H9 (cell line): ENCODE measurements at regions not wholly inside any gene's neighbourhood (a gene's known extent, or its start where the extent isn't known, plus 50 kb on each side); places are given as distances from the start of the nearest gene placed in this dataset.

ENCODE experiments used
- DNase-seq: peaks from one replicate; pipeline ENCODE4 v3.0.0-alpha.2; 2017
- H2AFZ ChIP-seq: one replicate; pipeline ENCODE4 v1.6.1; 2013; ENCODE audit warnings: mild to moderate bottlenecking, low read length, control low read depth, moderate library complexity
- H2AK5ac ChIP-seq: 2 replicates; pipeline ENCODE4 v1.6.1; 2013; ENCODE audit warnings: low read length, control low read depth, mixed read lengths; ENCODE audit not compliant: insufficient read length
- H2BK120ac ChIP-seq: one replicate; pipeline ENCODE4 v1.6.1; 2013; ENCODE audit warnings: low read depth, mild to moderate bottlenecking, low read length, control low read depth, inconsistent platforms; ENCODE audit not compliant: poor library complexity, severe bottlenecking
- H2BK12ac ChIP-seq: 2 replicates; pipeline ENCODE4 v1.6.1; 2013; ENCODE audit warnings: low read length, control low read depth, mixed read lengths, low read depth; ENCODE audit not compliant: insufficient read length
- H2BK15ac ChIP-seq: 2 replicates; pipeline ENCODE4 v1.6.1; 2013; ENCODE audit warnings: low read depth, low read length, control low read depth
- H2BK20ac ChIP-seq: one replicate; pipeline ENCODE4 v1.6.1; 2013; ENCODE audit warnings: low read depth, mild to moderate bottlenecking, low read length, control low read depth, inconsistent platforms; ENCODE audit not compliant: poor library complexity, severe bottlenecking
- H2BK5ac ChIP-seq: 2 replicates; pipeline ENCODE4 v1.6.1; 2013; ENCODE audit warnings: low read length, control low read depth, mixed read lengths; ENCODE audit not compliant: insufficient read length
- H3K14ac ChIP-seq: 2 replicates; pipeline ENCODE4 v1.6.1; 2013; ENCODE audit warnings: low read length, control low read depth; ENCODE audit not compliant: insufficient read depth
- H3K18ac ChIP-seq: 2 replicates; pipeline ENCODE4 v1.6.1; 2013; ENCODE audit warnings: low read depth, mild to moderate bottlenecking, mixed read lengths, low read length, control low read depth; ENCODE audit not compliant: insufficient read length
- H3K23ac ChIP-seq: 2 replicates; pipeline ENCODE4 v1.6.1; 2013; ENCODE audit warnings: low read length, control low read depth, mixed read lengths, low read depth; ENCODE audit not compliant: insufficient read length
- H3K23me2 ChIP-seq: 2 replicates; pipeline ENCODE4 v1.6.1; 2013; ENCODE audit warnings: low read depth, mild to moderate bottlenecking, mixed read lengths, low read length, control low read depth; ENCODE audit not compliant: insufficient read length, poor library complexity, severe bottlenecking
- H3K27ac ChIP-seq: 2 replicates; pipeline ENCODE4 v1.5.1; 2013; ENCODE audit warnings: low read length, control low read depth, mixed read lengths, low read depth; ENCODE audit not compliant: insufficient read length
- H3K27me3 ChIP-seq: 2 replicates; pipeline ENCODE4 v1.6.1; 2013; ENCODE audit warnings: low read length, control low read depth, inconsistent platforms; ENCODE audit not compliant: insufficient read depth
- H3K4ac ChIP-seq: 2 replicates; pipeline ENCODE4 v1.6.1; 2013; ENCODE audit warnings: low read depth, mild to moderate bottlenecking, control low read depth, inconsistent platforms, low read length, moderate library complexity
- H3K4me1 ChIP-seq: 2 replicates; pipeline ENCODE4 v1.6.1; 2013; ENCODE audit warnings: low read length, control low read depth, inconsistent platforms; ENCODE audit not compliant: insufficient read depth
- H3K4me2 ChIP-seq: 2 replicates; pipeline ENCODE4 v1.6.1; 2013; ENCODE audit warnings: low read length, control low read depth, mixed read lengths; ENCODE audit not compliant: insufficient read length, insufficient read depth
- H3K56ac ChIP-seq: 2 replicates; pipeline ENCODE4 v1.6.1; 2013; ENCODE audit warnings: low read depth, mild to moderate bottlenecking, mixed read lengths, low read length, control low read depth; ENCODE audit not compliant: insufficient read length
- H3K79me1 ChIP-seq: 2 replicates; pipeline ENCODE4 v1.6.1; 2013; ENCODE audit warnings: low read depth, mild to moderate bottlenecking, moderate library complexity, low read length, control low read depth, inconsistent platforms; ENCODE audit not compliant: insufficient read depth, poor library complexity, severe bottlenecking
- H3K79me2 ChIP-seq: 2 replicates; pipeline ENCODE4 v1.6.1; 2013; ENCODE audit warnings: low read length, control low read depth, inconsistent platforms; ENCODE audit not compliant: insufficient read depth
- H3K9ac ChIP-seq: 2 replicates; pipeline ENCODE4 v1.6.1; 2013; ENCODE audit warnings: low read length, control low read depth, mixed read lengths; ENCODE audit not compliant: insufficient read length; ENCODE audit errors: extremely low read depth
- H3K9me3 ChIP-seq: one replicate; pipeline ENCODE4 v1.6.1; 2013; ENCODE audit warnings: low read depth, low read length, inconsistent platforms; ENCODE audit not compliant: control insufficient read depth
- H3T11ph ChIP-seq: one replicate; pipeline ENCODE4 v1.6.1; 2013; ENCODE audit warnings: mild to moderate bottlenecking, low read length, control low read depth, inconsistent platforms
- H4K20me1 ChIP-seq: one replicate; pipeline ENCODE4 v1.6.1; 2013; ENCODE audit not compliant: control insufficient read depth, insufficient read length, insufficient read depth
- H4K5ac ChIP-seq: 2 replicates; pipeline ENCODE4 v1.6.1; 2013; ENCODE audit warnings: low read depth, mild to moderate bottlenecking, mixed read lengths, low read length, control low read depth; ENCODE audit not compliant: insufficient read length
- H4K8ac ChIP-seq: replicated peaks from 2 replicates; pipeline ENCODE4 v1.6.1; 2013; ENCODE audit warnings: low read length, control low read depth, mixed read lengths, low read depth; ENCODE audit not compliant: insufficient read length
- H4K91ac ChIP-seq: 2 replicates; pipeline ENCODE4 v1.6.1; 2013; ENCODE audit warnings: low read depth, mild to moderate bottlenecking, moderate library complexity, mixed read lengths, low read length, control low read depth; ENCODE audit not compliant: insufficient read length
- H3K27ac Mint-ChIP-seq, 3 experiments: 2 replicates in 2 of 3; 3 replicates in 1 of 3; pipeline ENCODE4 v1.8.0; 2020 to 2021; ENCODE audit warnings: mixed read lengths in 3 of 3, mild to moderate bottlenecking in 1 of 3, moderate library complexity in 1 of 3
- H3K27me3 Mint-ChIP-seq: 2 replicates; pipeline ENCODE4 v1.8.0; 2021; ENCODE audit warnings: low read depth, mild to moderate bottlenecking, moderate library complexity, mixed read lengths
- H3K36me3 Mint-ChIP-seq, 3 experiments: 2 replicates in 2 of 3; 3 replicates in 1 of 3; pipeline ENCODE4 v1.8.0; 2020 to 2021; ENCODE audit warnings: low read depth in 3 of 3, mixed read lengths in 3 of 3; ENCODE audit not compliant: insufficient read depth in 1 of 3
- H3K4me1 Mint-ChIP-seq, 2 experiments: 2 replicates each; pipeline ENCODE4 v1.8.0; 2020; ENCODE audit warnings: mixed read lengths in 2 of 2
- H3K4me3 Mint-ChIP-seq, 2 experiments: 2 replicates in 1 of 2; 3 replicates in 1 of 2; pipeline ENCODE4 v1.8.0; 2020 to 2021; ENCODE audit warnings: mild to moderate bottlenecking in 2 of 2, mixed read lengths in 2 of 2, moderate library complexity in 1 of 2
- H3K9me3 Mint-ChIP-seq, 2 experiments: 2 replicates in 1 of 2; 3 replicates in 1 of 2; pipeline ENCODE4 v1.8.0; 2020; ENCODE audit warnings: mild to moderate bottlenecking in 2 of 2, mixed read lengths in 2 of 2, moderate library complexity in 1 of 2
- WGBS: extraction: QIAGEN DNeasy Blood & Tissue Kit; methylation state at CpG from one replicate; pipeline ENCODE4 v1.1.7; 2013; ENCODE audit warnings: missing lambda C conversion rate, low lambda C conversion rate, mixed read lengths; ENCODE audit not compliant: insufficient read length; ENCODE audit errors: extremely low coverage; 5-methylcytosine and 5-hydroxymethylcytosine counted together
- TF ChIP-seq, protein P1 (sequence below): fragments of 200-600 bp; sonication (generic); conservative IDR thresholded peaks from 3 replicates; pipeline ENCODE4 v1.8.0; 2021; ENCODE audit warnings: antibody characterized with exemption, mild to moderate bottlenecking

DNA sequence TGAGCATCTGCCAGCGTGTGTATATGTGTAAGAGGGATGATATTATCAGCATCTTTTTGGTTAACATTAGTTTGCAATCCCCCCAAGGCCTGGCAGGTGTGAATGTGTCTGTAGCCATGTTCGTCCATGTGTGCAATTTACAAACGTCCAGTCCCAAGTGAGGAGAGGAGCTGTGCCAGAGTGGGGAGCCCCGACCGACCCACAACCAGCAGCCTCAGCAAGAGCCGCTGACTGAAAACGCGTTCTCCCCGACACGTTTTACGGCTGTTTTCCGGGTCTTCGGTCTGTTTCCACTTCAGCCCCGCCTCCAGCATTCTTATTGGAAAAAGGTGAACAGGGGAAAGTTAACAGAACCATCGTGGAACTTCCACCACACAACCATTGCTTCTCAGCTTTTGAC, 119.1 kb upstream of the SOX1 start:
- TF ChIP-seq, protein P1, sequence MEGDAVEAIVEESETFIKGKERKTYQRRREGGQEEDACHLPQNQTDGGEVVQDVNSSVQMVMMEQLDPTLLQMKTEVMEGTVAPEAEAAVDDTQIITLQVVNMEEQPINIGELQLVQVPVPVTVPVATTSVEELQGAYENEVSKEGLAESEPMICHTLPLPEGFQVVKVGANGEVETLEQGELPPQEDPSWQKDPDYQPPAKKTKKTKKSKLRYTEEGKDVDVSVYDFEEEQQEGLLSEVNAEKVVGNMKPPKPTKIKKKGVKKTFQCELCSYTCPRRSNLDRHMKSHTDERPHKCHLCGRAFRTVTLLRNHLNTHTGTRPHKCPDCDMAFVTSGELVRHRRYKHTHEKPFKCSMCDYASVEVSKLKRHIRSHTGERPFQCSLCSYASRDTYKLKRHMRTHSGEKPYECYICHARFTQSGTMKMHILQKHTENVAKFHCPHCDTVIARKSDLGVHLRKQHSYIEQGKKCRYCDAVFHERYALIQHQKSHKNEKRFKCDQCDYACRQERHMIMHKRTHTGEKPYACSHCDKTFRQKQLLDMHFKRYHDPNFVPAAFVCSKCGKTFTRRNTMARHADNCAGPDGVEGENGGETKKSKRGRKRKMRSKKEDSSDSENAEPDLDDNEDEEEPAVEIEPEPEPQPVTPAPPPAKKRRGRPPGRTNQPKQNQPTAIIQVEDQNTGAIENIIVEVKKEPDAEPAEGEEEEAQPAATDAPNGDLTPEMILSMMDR = no peak
- Histone ChIP-seq H2BK15ac (no peak overlapping the region), H3K56ac (no peak overlapping the region), H2BK5ac (no peak overlapping the region), H3K27ac (no peak overlapping the region), H4K5ac (no peak overlapping the region), H3K79me2 (no peaks in the 10 kb centered on the region), H2BK20ac (no peak overlapping the region), H2BK12ac (no peak overlapping the region), H2AK5ac (no peak overlapping the region), H3K23ac (no peak overlapping the region), H3K4me1 (no peaks in the 10 kb centered on the region), H3K79me1 (no peaks in the 10 kb centered on the region), H3K23me2 (no peaks in the 10 kb centered on the region), H3K18ac (no peak overlapping the region), H3K9me3 (peaks cover 10% of the 10 kb centered on the region), H2BK120ac (no peak overlapping the region), H3K4me2 (no peak overlapping the region), H3K14ac (no peak overlapping the region), H4K8ac (no peak overlapping the region), H3T11ph (no peak overlapping the region), H2AFZ (no peak overlapping the region), H3K9ac (no peak overlapping the region), H4K91ac (no peak overlapping the region), H4K20me1 (no peaks in the 10 kb centered on the region), H3K27me3 (no peaks in the 10 kb centered on the region), H3K4ac (no peak overlapping the region)
- no peaks in the 10 kb centered on the region for H3K4me1 Mint-ChIP-seq
- H3K36me3 Mint-ChIP-seq = peaks cover 3 to 5% (median 5%) of the 10 kb centered on the region in 3 experiments; a peak in 6 of 7 replicates
- no peak overlapping the region for H3K4me3 Mint-ChIP-seq
- peaks cover 28% of the 10 kb centered on the region for H3K27me3 Mint-ChIP-seq
- WGBS = no CpG with 5 or more reads among the region's 15 CpGs
- peaks cover 16 to 18% of the 10 kb centered on the region in 2 experiments for H3K9me3 Mint-ChIP-seq
- H3K27ac Mint-ChIP-seq = peak overlapping the region in 1 of 3 experiments; percentile 50; a peak in 2 of 7 replicates
- peak; percentile 8 for DNase-seq
